Upper lobe of left lung (tissue), 6 donors: ENCODE measurements at regions not wholly inside any gene's neighbourhood (a gene's known extent, or its start where the extent isn't known, plus 50 kb on each side); places are given as distances from the start of the nearest gene placed in this dataset.

Experiments
- ATAC-seq, 2 donors: fragments of 200-7000 bp; cut with Tn5 transposase; one replicate each; pipeline ENCODE4 v1.9.1; 2022; ENCODE audit warnings: mild to moderate bottlenecking in 2 of 2, moderate library complexity in 2 of 2; ENCODE audit not compliant: low FRiP score in 2 of 2
- DNase-seq, 2 donors: peaks; one replicate each; pipeline ENCODE4 v3.0.0-alpha.2; 2019 to 2020
- H3K27ac ChIP-seq, 4 donors: fragments of 200-600 bp; sonication (generic); one replicate each; pipeline ENCODE4 v1.5.1; 2016 to 2019
- H3K27me3 ChIP-seq, 4 donors: fragments of 200-600 bp; sonication (generic); one replicate each; pipeline ENCODE4 v1.5.1; 2017 to 2019
- H3K36me3 ChIP-seq, 4 donors: fragments of 200-600 bp; sonication (generic); one replicate each; pipeline ENCODE4 v1.5.1; 2016 to 2019
- H3K4me1 ChIP-seq, 4 donors: fragments of 200-600 bp; sonication (generic); one replicate each; pipeline ENCODE4 v1.5.1; 2018 to 2019
- H3K4me3 ChIP-seq, 4 donors: fragments of 200-600 bp; sonication (generic); one replicate each; pipeline ENCODE4 v1.5.1; 2017 to 2019; ENCODE audit warnings: mild to moderate bottlenecking in 2 of 4, moderate library complexity in 1 of 4
- H3K9me3 ChIP-seq, 4 donors: fragments of 200-600 bp; sonication (generic); one replicate each; pipeline ENCODE4 v1.5.1; 2018 to 2019
- CTCF ChIP-seq, 6 experiments: fragments of 450-650 bp in 4 of 6; fragments of 200-600 bp in 2 of 6; sonication (generic) in 2 of 6; IDR thresholded peaks; one replicate each; pipeline ENCODE4 v1.5.1; 2016 to 2019; ENCODE audit warnings: antibody characterized with exemption in 6 of 6
- EP300 ChIP-seq, 4 donors: sonication (generic); formaldehyde crosslinking; IDR thresholded peaks; one replicate each; pipeline ENCODE4 v1.5.1; 2017; ENCODE audit warnings: antibody characterized with exemption in 4 of 4, control low read depth in 2 of 4
- POLR2A ChIP-seq, 4 donors: fragments of 450-650 bp; IDR thresholded peaks; one replicate each; pipeline ENCODE4 v1.5.1; 2016 to 2017; ENCODE audit warnings: antibody characterized with exemption in 4 of 4, mild to moderate bottlenecking in 2 of 4
- POLR2AphosphoS5 ChIP-seq, 2 donors: sonication (generic); formaldehyde crosslinking; IDR thresholded peaks; one replicate each; pipeline ENCODE4 v1.5.1; 2017; ENCODE audit warnings: antibody characterized with exemption in 2 of 2
- WGBS, 2 donors: methylation state at CpG; one replicate each; pipeline ENCODE4 v1.1.5; 2017 to 2018; 5-methylcytosine and 5-hydroxymethylcytosine counted together
- donor health status: DM: no; HTN: no; CAD: no; lungs with moderate emphysema.
- donor health status: DM: no; HTN: yes; CAD: no; lungs with severe emphysema.

DNA sequence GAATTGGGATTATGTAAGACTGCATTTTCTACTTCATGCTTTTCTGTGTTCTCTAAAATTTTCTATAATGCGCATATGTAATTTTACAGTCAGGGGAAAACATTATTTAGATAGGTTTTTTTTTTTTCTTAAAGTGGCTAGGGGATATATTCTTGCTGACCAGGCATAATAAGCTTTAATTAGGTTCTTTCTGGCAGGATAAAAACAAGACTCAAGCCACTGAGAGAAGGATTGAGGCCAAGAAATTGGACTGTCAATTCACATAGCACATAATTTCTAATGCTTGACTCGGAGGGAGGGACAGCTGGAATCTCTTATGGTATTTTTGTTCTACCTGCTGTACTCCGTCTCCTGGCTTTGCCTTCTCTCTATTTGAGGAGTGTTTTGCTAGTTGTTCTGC is 119.8 kb upstream of the NPVF start:
- Histone ChIP-seq H3K36me3 (no peaks in the 10 kb centered on the region), H3K4me1 (no peaks in the 10 kb centered on the region), H3K9me3 (no peaks in the 10 kb centered on the region), H3K27me3 (no peaks in the 10 kb centered on the region), H3K27ac (no peak overlapping the region), H3K4me3 (no peak overlapping the region)
- no peak for TF ChIP-seq EP300 (IDR thresholded peaks at IDR 0.05)
- no peak for TF ChIP-seq POLR2AphosphoS5 (IDR thresholded peaks at IDR 0.05)
- no peak for TF ChIP-seq POLR2A (IDR thresholded peaks at IDR 0.05)
- TF ChIP-seq CTCF (IDR thresholded peaks at IDR 0.05) = no peak
- DNase-seq = no peak
- WGBS, 2 donors = 71 to 75% methylated on average over 3 of the region's 3 CpGs
- no peak for ATAC-seq

DNA sequence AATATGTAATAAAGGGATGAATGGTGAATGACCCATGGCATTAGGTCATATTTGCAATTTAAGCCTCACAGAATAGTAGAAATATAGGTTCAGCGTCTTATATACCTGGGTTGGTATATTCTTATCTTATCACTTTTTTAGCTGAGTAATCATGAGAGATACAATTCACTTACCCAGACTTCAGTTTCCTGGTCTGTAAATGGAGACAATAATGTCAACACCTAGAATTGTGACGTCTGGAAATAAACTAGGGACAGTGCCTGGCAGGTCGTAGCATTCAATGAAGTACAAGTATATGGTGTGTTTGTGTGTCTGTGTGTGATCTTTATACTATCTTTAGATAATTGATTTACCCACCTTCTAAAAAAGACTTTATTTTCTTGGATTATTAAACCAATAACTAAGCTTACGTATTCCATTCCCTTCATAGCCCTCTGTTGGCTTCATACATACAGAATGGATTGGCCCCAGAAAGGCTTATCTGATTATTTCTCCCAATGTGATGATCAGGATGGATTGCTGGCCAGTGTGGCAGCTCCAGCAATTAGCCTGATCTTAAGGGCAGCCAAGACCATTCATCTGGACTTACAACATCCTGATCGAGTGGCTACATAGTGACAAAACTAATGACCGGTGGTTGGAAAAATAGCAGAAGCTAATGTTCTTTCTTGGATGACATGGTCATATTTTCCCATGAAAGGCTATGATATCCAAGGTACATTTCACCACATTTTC is 121.2 kb upstream of the NPVF start:
- no peaks in the 10 kb centered on the region for H3K27me3 ChIP-seq
- no peak overlapping the region for H3K4me3 ChIP-seq
- H3K9me3 ChIP-seq = no peaks in the 10 kb centered on the region
- H3K27ac ChIP-seq = no peak overlapping the region
- DNase-seq (no peak), ATAC-seq (no peak)
- TF ChIP-seq POLR2A (IDR thresholded peaks at IDR 0.05) = no peak
- no peak for TF ChIP-seq CTCF (IDR thresholded peaks at IDR 0.05)
- TF ChIP-seq POLR2AphosphoS5 (IDR thresholded peaks at IDR 0.05) = no peak
- no peak for TF ChIP-seq EP300 (IDR thresholded peaks at IDR 0.05)
- no peaks in the 10 kb centered on the region for H3K36me3 ChIP-seq
- 81 to 82% methylated on average over 6 of the region's 6 CpGs for WGBS, 2 donors
- H3K4me1 ChIP-seq = no peaks in the 10 kb centered on the region

DNA sequence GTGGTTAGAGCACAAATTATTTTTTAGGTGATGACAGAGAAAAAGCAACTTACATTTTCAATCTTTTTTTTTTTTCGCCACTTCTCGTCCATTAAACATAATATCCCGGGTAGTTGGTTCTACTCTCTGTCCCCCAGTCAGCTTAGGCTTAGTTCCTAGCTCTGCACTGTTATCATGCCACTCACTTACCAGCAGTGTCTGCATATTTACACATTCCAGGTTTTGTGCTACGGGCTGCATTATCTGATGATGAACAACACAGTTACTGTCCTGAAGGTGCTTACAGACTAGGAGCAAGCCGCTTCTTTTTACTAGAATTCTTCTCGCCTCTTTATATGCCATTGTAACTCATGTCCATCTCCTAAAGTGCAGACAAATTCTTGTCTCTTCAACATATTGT is 121.8 kb upstream of the NPVF start:
- WGBS, 2 donors = 89% methylated on average over 6 of the region's 6 CpGs

GRCh38 chr7:25351761-25352160 is 123.5 kb upstream of the NPVF start:
- Histone ChIP-seq H3K9me3 (no peaks in the 10 kb centered on the region), H3K4me3 (no peak overlapping the region), H3K27ac (no peak overlapping the region), H3K36me3 (no peaks in the 10 kb centered on the region), H3K27me3 (no peaks in the 10 kb centered on the region), H3K4me1 (no peaks in the 10 kb centered on the region)
- TF ChIP-seq POLR2A (IDR thresholded peaks at IDR 0.05) (no peak), EP300 (IDR thresholded peaks at IDR 0.05) (no peak), CTCF (IDR thresholded peaks at IDR 0.05) (no peak), POLR2AphosphoS5 (IDR thresholded peaks at IDR 0.05) (no peak)
- no peak for DNase-seq
- WGBS, 2 donors = 86 to 90% methylated on average over 4 of the region's 4 CpGs
- no peak for ATAC-seq

More for the DNA sequence above, 121.8 kb upstream of the NPVF start:
- H3K4me1 ChIP-seq = no peaks in the 10 kb centered on the region
- no peak for TF ChIP-seq CTCF (IDR thresholded peaks at IDR 0.05)
- TF ChIP-seq EP300 (IDR thresholded peaks at IDR 0.05) = no peak
- no peak for TF ChIP-seq POLR2A (IDR thresholded peaks at IDR 0.05)
- TF ChIP-seq POLR2AphosphoS5 (IDR thresholded peaks at IDR 0.05) = no peak
- ATAC-seq (no peak), DNase-seq (no peak)
- H3K27ac ChIP-seq = no peak overlapping the region
- H3K9me3 ChIP-seq = no peaks in the 10 kb centered on the region
- no peaks in the 10 kb centered on the region for H3K36me3 ChIP-seq
- H3K4me3 ChIP-seq = no peak overlapping the region
- no peaks in the 10 kb centered on the region for H3K27me3 ChIP-seq

DNA sequence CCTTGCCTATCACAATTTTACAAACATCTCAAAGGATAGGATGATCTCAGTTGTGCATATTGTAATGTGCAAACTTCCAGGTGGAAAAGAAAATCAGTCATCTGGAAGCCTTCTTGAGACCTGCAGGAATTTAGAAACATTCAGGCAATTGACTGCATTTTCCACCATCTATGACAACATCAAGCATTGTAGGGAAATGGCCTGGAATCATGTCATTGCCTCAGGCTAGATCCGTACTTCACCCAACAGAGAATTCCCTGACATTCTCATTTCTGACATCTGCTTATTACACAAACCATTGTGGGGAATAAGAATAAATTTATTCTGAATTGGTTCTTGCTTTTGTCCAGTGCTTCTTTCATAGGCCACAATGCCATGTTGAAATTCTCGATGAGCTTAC is 124.9 kb upstream of the NPVF start:
- 96 to 97% methylated on average over 2 of the region's 2 CpGs for WGBS, 2 donors
- Histone ChIP-seq H3K27me3 (no peaks in the 10 kb centered on the region), H3K27ac (no peak overlapping the region), H3K9me3 (no peaks in the 10 kb centered on the region), H3K4me1 (no peaks in the 10 kb centered on the region), H3K36me3 (no peaks in the 10 kb centered on the region), H3K4me3 (no peak overlapping the region)
- DNase-seq (no peak), ATAC-seq (no peak)
- TF ChIP-seq EP300 (IDR thresholded peaks at IDR 0.05) = no peak
- TF ChIP-seq POLR2AphosphoS5 (IDR thresholded peaks at IDR 0.05) = no peak
- no peak for TF ChIP-seq CTCF (IDR thresholded peaks at IDR 0.05)
- TF ChIP-seq POLR2A (IDR thresholded peaks at IDR 0.05) = no peak
